CD4-positive, alpha-beta T cell treated with Interferon gamma for 1 hour (primary cell): ENCODE measurements at regions not wholly inside any gene's neighbourhood (a gene's known extent, or its start where the extent isn't known, plus 50 kb on each side); places are given as distances from the start of the nearest gene placed in this dataset.

ENCODE experiments used
- DNase-seq: peaks from one replicate; pipeline ENCODE4 v3.0.0-alpha.2; 2020

DNA sequence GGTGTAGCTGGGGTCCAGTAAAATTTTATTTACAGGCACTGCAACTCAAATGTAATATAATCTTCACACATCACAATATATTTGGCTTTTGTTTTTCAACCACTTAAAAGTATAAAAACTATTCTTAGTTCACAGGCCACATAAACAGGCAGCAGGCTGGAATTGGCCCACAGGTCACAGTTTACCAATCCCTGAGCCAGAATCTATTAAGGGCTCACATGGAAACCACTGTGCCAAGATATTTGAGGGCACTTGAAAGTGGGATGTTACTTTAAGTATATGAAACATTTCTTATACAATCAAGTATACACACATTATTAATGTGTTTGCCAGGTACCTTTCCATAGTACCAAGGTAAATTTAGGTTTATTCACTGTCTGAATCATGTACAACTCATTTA is 71.9 kb upstream of the PRDX6 start:
- DNase-seq: no peak

DNA sequence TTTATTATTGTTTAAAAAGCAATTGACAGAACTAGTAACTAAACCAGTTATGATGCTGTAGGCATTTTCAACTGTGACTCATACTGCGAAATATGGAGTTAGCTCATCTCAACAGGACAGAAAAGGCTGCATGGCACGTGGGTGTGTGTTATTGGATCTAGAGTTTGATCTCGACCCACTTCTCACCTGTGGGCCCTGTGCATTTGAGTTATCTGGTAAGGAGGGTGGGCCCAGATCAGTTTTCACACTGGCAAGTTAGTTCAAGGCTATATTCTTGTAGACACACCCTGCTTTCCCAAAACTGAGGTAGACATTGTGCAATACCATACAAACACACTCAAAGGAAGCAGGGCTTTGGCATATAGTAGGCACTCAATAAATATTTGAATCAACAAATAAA is 71.3 kb upstream of the PRDX6 start:
- DNase-seq: no peak

- no peak for DNase-seq
Measured at GRCh38 chr1:173406783-173407230, 70.3 kb upstream of the PRDX6 start.

DNA sequence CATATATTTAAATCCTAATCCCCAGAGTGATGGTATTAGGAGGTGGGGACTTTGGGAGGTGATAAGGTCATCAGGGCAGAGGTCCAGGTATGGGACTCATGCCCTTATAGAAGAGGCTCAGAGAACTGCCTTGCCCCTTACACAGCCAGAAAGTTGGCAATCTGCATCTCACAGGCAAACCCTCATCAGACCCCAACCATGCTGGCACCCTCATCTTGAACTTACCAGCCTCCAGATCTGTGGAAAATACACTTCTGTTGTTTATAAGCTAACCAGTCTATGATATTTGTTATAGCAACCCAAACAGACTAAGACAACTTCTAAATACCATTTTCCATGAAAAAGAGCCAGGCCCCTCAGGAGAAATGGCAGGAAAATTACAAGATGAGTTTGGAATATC is 69.3 kb upstream of the PRDX6 start:
- no peak for DNase-seq

- DNase-seq: no peak
Measured at GRCh38 chr1:173408886-173409285, 68.2 kb upstream of the PRDX6 start.

DNA sequence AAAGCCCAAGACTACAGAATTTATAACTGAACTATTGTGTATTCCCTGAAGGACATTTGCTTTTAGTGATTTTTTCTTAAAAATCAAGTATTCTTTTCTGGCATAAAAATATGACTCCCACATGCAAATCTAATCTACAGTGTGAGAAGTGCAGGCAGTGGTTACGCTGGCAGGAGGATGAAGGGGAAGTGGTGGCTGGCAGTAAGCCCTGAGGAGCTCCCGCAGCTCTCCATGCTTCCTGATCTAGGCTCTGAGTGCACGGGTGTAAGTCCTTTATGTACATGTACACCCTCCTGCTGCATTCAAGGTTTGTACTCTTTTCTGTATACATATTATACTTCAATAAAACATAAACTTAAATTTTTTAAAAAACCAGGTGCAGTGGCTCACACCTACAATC is 67.5 kb upstream of the PRDX6 start:
- peak; percentile 48 for DNase-seq

GRCh38 chr1:173410133-173410793 is 66.9 kb upstream of the PRDX6 start:
- DNase-seq: no peak

DNA sequence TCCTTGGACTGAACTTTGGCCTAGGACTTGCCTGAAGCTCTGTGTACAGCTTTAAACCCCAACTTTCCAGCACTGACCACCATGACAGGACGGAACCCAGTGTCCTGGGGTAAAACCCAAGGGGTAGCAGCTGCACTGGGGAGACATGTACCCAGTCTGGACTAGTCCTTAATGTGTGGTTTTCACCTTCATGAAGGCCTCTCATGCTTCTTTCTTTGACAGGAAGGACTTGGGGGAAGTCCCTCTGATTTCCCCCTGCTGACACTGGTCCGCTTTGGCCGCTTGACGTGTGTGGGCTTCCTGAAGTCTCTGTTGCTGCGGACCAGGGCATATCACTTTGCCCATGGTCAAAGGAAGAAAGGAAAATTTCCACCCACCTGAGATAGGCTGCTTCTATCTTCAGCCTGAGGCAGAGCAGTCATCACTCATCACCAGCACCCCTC is 66.3 kb upstream of the PRDX6 start:
- peak; percentile 53 for DNase-seq

DNA sequence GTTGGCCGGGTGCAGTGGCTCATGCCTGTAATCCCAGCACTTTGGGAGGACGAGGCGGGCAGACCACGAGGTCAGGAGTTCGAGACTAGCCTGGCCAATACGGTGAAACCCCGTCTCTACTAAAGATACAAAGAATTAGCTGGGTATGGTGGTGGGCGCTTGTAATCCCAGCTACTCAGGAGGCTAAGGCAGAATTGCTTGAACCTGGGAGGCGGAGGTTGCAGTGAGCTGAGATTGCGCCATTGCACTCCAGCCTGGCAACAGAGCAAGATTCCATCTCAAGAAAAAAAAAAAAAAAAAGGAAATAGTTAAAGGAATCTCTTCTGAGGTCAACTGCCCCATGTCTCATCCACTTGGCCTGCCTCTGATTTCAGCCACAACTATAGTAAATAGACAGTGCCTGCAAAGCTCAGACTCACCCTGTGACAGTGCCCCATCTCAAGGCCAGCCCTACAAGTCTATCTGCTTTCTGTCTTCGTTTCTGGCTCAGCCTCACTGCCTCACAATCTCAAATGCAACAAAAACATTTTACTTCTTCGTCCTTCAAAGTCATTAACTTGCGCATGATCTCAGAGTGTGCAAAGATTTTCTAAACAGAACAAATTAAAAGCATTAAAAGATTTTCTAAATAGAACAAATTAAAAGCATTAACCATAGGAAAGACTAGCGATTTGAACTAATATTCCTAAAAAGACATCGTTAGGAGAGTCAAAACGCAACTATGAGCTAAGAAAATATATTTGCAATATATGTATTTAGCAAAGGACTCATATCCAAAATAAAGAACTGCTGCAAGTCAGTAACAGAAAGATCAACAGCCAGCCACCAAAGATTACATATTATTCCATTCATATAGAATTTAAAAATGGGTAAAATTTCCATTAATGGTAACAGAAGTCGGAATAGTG is 65.0 kb upstream of the PRDX6 start:
- no peak for DNase-seq

DNA sequence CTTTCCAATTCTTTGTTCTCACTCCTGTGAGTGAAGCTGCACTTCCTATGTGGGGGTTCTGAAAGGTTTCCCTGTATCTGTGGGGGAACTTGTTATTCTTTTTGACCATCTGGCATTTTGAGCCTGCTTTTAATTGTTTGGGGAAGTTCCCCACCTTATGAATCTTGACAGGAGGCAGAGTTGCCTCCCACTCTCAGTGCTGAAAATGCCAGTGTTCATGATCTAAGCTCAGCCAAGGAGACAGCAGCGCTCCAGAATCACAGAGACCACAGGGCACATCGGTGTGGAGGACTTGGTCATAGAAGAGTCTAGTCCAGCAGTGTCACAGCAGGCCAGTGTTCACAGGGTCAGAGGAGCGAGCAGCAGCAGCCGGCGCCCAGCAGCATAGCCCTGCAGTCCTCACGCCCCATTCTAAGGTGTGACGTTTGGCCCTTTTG is 63.8 kb upstream of the PRDX6 start:
- DNase-seq: no peak

DNA sequence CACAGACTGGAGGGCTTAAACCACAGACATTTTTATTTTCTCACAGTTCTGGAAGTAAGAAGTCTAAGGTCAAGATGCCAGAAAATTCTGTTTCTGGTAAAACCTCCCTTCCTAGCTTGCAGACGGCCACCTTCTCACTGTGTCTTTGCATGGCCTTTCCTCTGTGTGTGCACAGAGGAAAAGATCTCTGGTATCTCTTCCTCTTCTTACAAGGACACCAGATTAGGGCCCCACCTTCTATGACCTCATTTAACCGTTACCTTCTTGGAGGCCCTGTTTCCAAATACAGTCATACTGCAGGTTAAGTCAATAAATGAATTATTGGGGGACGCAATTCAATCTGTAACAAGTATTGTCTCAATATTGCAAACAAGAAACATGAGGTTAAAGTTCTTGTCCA is 63.0 kb upstream of the PRDX6 start:
- no peak for DNase-seq

GRCh38 chr1:173414539-173415226 is 62.5 kb upstream of the PRDX6 start:
- no peak for DNase-seq

GRCh38 chr1:173415490-173415889 is 61.6 kb upstream of the PRDX6 start:
- no peak for DNase-seq

DNA sequence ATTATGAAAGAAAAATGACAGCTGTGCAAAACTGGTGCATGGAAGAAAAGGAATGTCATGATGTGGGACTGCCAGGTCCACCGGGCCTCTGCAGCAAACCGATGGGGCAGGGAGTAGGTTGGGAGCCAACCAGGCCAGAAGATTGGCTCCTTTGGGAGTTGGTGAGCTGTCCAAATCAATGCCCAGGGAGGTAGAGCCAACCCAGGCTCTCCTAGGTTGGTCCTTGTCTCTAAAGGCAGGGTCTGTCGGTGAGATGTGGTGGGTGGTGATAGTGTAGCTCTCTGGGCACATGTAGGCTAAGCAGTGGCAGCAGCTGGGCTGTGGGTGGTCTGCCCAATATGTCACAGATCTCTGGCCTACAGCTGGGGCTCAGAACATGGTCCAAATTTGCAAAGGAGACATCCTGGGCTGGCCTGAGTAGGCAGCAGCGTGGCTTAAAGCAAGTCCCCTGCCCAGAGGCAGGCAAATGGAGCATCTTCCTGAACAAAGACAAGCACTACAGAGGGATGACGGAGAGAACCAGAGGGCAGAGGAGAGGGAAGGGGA is 61.2 kb upstream of the PRDX6 start:
- DNase-seq: no peak

GRCh38 chr1:173417563-173417962 is 59.6 kb upstream of the PRDX6 start:
- no peak for DNase-seq

DNA sequence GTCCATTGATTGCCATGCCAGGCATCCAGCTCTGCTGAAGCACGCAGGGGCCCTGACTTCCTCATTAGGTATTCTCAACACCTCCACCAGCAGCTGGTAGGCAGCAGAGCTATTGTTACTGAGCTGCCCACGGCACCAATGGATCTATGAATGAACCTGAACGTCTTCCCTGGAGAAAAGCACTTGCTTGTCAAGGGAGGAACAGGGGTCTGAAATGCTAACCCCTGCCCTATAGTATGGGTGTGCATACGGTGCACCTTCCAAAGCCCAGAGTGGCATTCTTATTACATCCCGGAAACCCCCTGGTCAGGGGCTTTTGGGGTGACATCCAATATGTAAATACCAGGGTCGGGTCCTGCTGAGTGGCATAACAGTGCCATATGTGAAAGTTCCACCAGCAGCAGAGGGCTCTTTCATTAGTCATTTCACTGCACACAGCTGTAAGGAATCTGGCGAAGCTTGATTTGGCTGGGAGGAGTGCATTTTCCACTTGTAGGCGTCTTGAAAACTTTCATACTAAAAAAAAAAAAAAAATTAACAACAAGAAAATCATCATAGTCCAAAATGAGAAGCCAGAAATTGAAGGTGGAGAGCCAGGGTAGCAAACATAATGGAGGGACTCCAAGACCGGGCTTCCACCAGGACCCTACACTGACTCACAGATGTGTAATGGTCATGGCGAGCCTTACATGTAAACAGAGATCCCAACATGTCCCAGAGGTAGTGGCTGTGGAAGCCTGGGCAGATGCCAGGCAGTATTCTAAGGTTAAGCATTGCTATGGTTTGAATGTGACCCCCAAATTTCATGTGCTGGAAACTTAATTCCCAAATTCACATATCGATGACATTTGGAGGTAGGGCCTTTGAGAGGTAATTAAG is 58.8 kb upstream of the PRDX6 start:
- peak; percentile 29 for DNase-seq

- peak; percentile 47 for DNase-seq
Measured at GRCh38 chr1:173420330-173420806, 56.8 kb upstream of the PRDX6 start.

- DNase-seq: no peak
Measured at GRCh38 chr1:173421286-173421685, 55.8 kb upstream of the PRDX6 start.

DNA sequence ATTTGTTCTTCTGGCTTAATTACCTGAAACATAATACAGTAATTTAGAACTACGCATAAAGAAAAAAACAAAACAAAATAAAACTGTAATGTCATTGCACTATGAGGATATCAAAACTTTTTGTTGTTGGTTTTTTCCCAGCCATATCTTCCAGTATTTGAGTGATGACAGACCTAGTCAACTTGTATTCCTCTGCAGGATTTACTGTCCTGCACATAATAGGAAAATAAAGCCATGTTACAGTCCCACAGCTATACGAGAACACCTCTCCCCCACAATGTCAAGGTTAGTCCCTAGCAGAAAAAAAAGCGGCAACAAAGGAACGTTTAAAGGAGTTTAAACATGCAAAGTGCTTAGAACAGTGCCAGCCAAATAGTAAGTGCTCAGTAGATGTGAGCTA is 55.3 kb upstream of the PRDX6 start:
- no peak for DNase-seq

GRCh38 chr1:173422456-173422976 is 54.6 kb upstream of the PRDX6 start:
- DNase-seq: peak; percentile 39

- no peak for DNase-seq
Measured at GRCh38 chr1:173423291-173423690, 53.8 kb upstream of the PRDX6 start.

DNA sequence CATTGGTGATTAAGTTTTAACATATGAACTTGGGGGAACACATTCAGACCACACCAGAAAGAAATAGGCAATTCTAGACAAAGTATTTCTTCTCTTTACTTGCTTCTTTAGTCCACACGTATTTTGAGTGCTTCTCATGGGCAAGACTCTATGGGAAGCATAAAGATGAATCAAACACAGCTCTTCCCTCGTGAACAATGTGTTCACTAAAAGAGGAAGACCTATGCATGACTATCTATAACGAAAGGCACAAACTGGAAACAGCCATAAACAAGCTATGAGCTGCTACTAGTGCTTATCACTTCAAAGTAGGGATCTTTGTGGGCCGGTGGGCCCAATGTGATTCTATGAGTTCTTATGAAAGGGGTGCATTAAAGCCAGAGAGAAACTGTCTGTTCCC is 53.0 kb upstream of the PRDX6 start:
- DNase-seq: no peak
